DOHH2 (cell line): ENCODE measurements at regions not wholly inside any gene's neighbourhood (a gene's known extent, or its start where the extent isn't known, plus 50 kb on each side); places are given as distances from the start of the nearest gene placed in this dataset.

Experiments
- H3F3A ChIP-seq: fragments of 200-600 bp; sonication (generic), shearing (Covaris generic); 2 replicates; pipeline ENCODE4 v1.6.0; 2016; ENCODE audit warnings: antibody characterized with exemption, mild to moderate bottlenecking; ENCODE audit not compliant: control insufficient read depth, insufficient read depth
- H3K27ac ChIP-seq: fragments of 200-600 bp; sonication (generic); 2 replicates; pipeline ENCODE4 v1.5.1; 2014; ENCODE audit warnings: low read depth, mild to moderate bottlenecking, low read length, moderate library complexity
- H3K27me3 ChIP-seq: fragments of 200-600 bp; sonication (generic); 2 replicates; pipeline ENCODE4 v1.6.1; 2014; ENCODE audit warnings: mild to moderate bottlenecking, low read length, mixed read lengths; ENCODE audit not compliant: control insufficient read depth
- H3K36me3 ChIP-seq: fragments of 200-600 bp; sonication (generic); 2 replicates; pipeline ENCODE4 v1.6.1; 2014; ENCODE audit warnings: mild to moderate bottlenecking, low read length, moderate library complexity, mixed read lengths; ENCODE audit not compliant: control insufficient read depth
- H3K4me1 ChIP-seq: fragments of 200-600 bp; sonication (generic); 2 replicates; pipeline ENCODE4 v1.6.1; 2014; ENCODE audit warnings: mild to moderate bottlenecking, low read length, mixed read lengths; ENCODE audit not compliant: control insufficient read depth
- H3K4me2 ChIP-seq: fragments of 200-600 bp; sonication (generic); 2 replicates; pipeline ENCODE4 v1.6.0; 2014; ENCODE audit warnings: mild to moderate bottlenecking, low read length, moderate library complexity
- H3K4me3 ChIP-seq: fragments of 200-600 bp; sonication (generic); 2 replicates; pipeline ENCODE4 v1.5.1; 2014; ENCODE audit warnings: mild to moderate bottlenecking, low read length, mixed read lengths
- H3K79me2 ChIP-seq: fragments of 200-600 bp; sonication (generic); 2 replicates; pipeline ENCODE4 v1.6.1; 2014; ENCODE audit warnings: mild to moderate bottlenecking, low read length, mixed read lengths; ENCODE audit not compliant: control insufficient read depth
- H3K9me2 ChIP-seq: fragments of 200-600 bp; sonication (generic); replicated peaks from 2 replicates; pipeline ENCODE4 v1.6.1; 2014; ENCODE audit warnings: mild to moderate bottlenecking, low read length, mixed read lengths; ENCODE audit not compliant: control insufficient read depth
- H3K9me3 ChIP-seq: fragments of 200-600 bp; sonication (generic); 2 replicates; pipeline ENCODE4 v1.6.1; 2014; ENCODE audit warnings: antibody characterized with exemption, low read length, mixed read lengths; ENCODE audit not compliant: control insufficient read depth, insufficient read depth
- H4K20me1 ChIP-seq: fragments of 200-600 bp; sonication (generic); 2 replicates; pipeline ENCODE4 v1.6.0; 2014; ENCODE audit warnings: low read depth, mild to moderate bottlenecking, antibody characterized with exemption, low read length, moderate library complexity; ENCODE audit not compliant: control insufficient read depth, insufficient read depth
- CTCF ChIP-seq: fragments of 200-600 bp; sonication (generic); IDR thresholded peaks from one replicate; pipeline ENCODE4 v1.5.1; 2014; ENCODE audit warnings: antibody characterized with exemption, mild to moderate bottlenecking, low read depth, low read length; ENCODE audit not compliant: poor library complexity, severe bottlenecking
- EZH2phosphoT487 ChIP-seq: fragments of 200-600 bp; sonication (generic); IDR thresholded peaks from 2 replicates; pipeline ENCODE4 v1.6.1; 2017; ENCODE audit warnings: borderline replicate concordance, mild to moderate bottlenecking, antibody characterized with exemption, low read length, moderate library complexity, mixed read lengths

GRCh38 chr4:175263537-175263936 is 345.4 kb downstream of the ADAM29 start:
- Histone ChIP-seq H3K36me3 (no peaks in the 10 kb centered on the region), H3K27ac (no peak overlapping the region), H3K4me1 (no peaks in the 10 kb centered on the region), H3K27me3 (no peaks in the 10 kb centered on the region), H4K20me1 (no peaks in the 10 kb centered on the region), H3K9me2 (no peaks in the 10 kb centered on the region), H3F3A (no peaks in the 10 kb centered on the region), H3K9me3 (no peaks in the 10 kb centered on the region), H3K4me2 (no peak overlapping the region), H3K4me3 (no peak overlapping the region), H3K79me2 (no peaks in the 10 kb centered on the region)
- TF ChIP-seq CTCF (no peak), EZH2phosphoT487 (no peak)

- TF ChIP-seq EZH2phosphoT487, result no peak
- no peak for TF ChIP-seq CTCF
- Histone ChIP-seq H3K4me2 (no peak overlapping the region), H4K20me1 (no peaks in the 10 kb centered on the region), H3K9me3 (no peaks in the 10 kb centered on the region), H3K79me2 (no peaks in the 10 kb centered on the region), H3K4me3 (no peak overlapping the region), H3K27ac (no peak overlapping the region), H3K36me3 (no peaks in the 10 kb centered on the region), H3K9me2 (no peaks in the 10 kb centered on the region), H3F3A (no peaks in the 10 kb centered on the region), H3K27me3 (no peaks in the 10 kb centered on the region), H3K4me1 (no peaks in the 10 kb centered on the region)
Measured at GRCh38 chr4:175271010-175271630, 353.0 kb downstream of the ADAM29 start.

GRCh38 chr4:175273995-175274753 is 356.0 kb downstream of the ADAM29 start:
- H3K4me2 ChIP-seq, result no peak overlapping the region
- no peaks in the 10 kb centered on the region for H3F3A ChIP-seq
- H3K79me2 ChIP-seq, result no peaks in the 10 kb centered on the region
- H3K9me2 ChIP-seq, result no peaks in the 10 kb centered on the region
- no peaks in the 10 kb centered on the region for H4K20me1 ChIP-seq
- no peaks in the 10 kb centered on the region for H3K36me3 ChIP-seq
- H3K9me3 ChIP-seq, result no peaks in the 10 kb centered on the region
- H3K4me3 ChIP-seq, result no peak overlapping the region
- no peaks in the 10 kb centered on the region for H3K4me1 ChIP-seq
- TF ChIP-seq CTCF (no peak), EZH2phosphoT487 (no peak)
- no peak overlapping the region for H3K27ac ChIP-seq
- no peaks in the 10 kb centered on the region for H3K27me3 ChIP-seq
